Skin of body (tissue), 1 donor: ENCODE measurements at regions not wholly inside any gene's neighbourhood (a gene's known extent, or its start where the extent isn't known, plus 50 kb on each side); places are given as distances from the start of the nearest gene placed in this dataset.
"Not testable (repeated sequence)": the region's sequence is repeated elsewhere in the genome, so short reads cannot be mapped to it uniquely, and the experiment has no call there.

Source experiments
- DNase-seq: peaks from one replicate; lab custom pipeline; 2025; lab: John Stamatoyannopoulos, UW

DNA sequence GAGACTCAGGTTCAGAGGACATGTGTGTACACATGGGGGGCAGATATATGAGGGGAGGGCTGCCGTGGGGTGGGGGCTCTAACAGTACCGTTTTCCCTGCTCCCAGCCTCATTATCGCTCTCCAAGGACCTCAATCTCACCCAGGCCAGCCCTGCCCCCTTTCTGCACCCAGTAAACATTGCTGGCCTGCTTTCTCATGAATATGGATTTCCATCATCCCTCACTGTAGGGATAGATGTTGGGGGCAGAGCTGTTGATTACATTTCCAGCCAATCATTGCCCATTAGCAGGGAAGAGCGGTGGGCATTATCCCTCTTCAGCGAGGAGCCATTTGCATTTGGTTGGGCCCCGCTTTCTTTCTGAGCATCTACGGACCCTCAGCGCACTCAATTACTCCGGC is 273.8 kb downstream of the RPS6KC1 start:
- no peak for DNase-seq

DNA sequence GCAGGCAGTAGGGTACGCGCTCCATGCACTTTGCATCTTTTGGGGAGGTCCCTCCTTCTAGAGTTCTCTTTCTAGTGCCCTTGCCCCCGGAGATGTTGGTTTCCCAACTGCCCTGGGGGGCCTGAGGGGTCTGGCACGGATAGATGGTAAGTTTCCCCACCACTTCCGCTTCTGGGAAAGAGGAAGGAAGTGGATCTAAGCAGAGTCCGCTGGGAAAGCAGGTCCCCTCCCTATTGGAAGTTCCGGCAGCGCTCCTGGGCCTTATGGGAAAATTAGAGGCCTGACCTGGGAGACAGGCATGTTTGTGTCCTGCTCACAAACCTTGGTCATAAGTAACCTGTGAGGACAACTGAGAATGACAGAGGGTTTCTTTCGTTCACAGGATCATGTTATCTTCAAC is 274.4 kb downstream of the RPS6KC1 start:
- DNase-seq: no peak

DNA sequence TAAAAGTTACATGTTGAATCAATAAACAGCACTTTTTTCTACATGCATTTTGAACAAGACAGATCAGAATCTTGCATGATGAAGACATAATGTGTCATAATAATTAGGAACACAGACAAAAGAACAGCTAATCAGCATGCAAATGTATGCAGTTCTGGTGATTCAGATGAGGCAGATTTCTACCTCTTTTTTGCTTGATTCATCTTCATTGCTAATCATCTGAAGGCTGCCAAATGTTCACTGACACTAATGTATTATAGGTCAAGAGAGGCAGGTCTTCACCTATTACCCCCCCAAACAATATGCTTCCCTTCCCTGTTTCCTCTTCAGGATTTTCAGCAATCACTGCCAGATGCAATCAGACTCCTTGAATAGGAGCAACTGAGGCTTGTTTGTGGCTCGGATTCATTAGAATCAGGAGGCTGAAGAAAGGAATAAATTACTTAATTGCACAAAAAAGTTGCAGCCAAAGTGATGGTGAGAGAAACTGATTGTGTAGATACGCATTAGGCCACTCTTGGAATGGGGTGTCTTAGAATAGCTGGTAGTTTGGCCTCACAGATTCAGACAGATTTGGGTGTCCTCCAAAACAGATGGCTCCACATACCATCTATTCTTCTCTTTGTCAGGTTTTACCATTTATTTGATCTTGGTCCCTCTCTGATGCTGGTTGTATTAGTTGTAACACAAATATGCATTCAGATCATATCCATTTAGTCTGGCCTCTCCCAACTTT is 275.4 kb downstream of the RPS6KC1 start:
- peak; percentile 12 for DNase-seq

GRCh38 chr1:213327017-213327667 is 276.1 kb downstream of the RPS6KC1 start:
- DNase-seq: peak; percentile 14

GRCh38 chr1:213329406-213330008 is 278.5 kb downstream of the RPS6KC1 start:
- no peak for DNase-seq

DNA sequence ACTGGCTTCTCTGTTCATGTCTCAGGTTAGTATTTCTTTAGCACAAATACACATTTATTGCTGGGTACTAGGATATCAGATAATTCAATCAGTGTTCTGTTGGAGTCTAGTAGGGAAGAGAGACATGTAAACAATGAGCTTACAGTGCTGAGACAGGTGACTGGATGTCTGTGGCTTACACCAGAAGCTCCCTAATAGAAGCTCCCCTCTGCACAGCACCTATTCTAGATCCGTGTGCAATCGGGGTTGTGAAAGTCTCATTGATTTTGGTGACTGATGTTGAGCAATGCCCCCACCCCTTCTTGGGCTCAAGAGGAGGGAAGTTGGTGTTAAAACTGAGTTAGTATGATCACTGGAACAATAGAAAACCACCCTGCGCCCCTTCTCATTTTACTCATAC is 279.2 kb downstream of the RPS6KC1 start:
- no peak for DNase-seq

DNA sequence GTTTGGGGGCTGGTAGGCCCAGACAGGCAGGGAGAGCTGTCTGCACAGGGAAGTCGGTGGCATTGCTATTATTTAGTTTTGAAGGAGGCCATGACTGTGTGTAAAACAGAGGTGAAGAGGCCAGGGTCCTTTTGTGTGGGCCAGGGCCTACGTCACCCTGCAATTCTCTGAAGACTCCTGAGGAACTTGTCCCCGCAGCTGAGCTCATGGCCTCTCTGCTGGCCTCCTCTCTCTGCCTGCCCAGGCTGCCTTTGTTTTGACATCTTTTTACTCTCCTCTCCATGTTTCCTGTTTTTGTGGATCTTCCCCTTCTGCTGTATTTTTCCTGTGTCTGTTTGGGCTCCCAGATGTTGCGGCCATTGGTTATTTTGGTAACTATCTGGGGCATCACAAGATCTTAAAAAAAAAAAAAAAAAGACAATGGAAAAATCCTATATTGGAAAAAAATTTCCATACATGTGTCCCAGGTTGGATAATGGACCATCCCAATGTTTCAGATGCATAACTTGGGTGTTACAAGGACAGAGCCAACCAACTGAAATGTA is 280.7 kb downstream of the RPS6KC1 start:
- no peak for DNase-seq

DNA sequence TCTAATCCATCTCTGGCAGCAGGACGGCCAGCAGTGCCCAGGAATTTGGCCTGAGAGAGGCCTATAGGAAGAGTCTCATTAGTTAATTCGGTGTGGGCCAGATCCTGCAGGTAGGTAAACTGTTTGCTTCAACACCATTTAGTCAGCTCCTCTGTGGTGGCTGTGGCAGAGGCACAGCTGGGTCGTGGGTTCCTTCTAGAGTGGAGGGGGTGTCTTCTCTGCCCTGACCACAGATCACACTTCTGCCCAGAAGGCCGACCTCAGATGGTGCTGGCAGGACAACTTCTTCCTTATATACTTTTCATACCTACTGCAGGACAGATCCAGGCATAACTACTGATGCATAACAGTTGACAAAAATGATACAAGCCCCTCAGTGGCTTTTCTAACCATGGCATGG is 281.4 kb downstream of the RPS6KC1 start:
- no peak for DNase-seq

DNA sequence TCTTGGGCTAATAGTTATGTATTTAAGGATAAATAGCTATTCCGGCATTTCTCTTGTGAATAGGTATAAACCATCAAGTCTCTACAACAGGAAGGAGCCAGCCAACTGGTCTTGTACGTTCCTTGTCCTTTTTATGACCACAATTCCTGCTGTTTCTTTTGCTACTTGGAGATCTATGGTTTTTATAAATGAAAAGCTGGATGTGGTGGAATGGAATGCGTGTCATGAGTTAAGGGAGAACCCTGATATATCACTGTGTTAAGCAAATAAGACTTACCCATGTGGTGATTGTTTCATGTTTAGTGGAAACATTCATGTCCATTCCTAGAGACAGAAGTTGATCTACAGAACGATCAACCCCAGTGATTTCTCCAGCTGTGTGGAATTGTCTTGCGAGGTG is 282.1 kb downstream of the RPS6KC1 start:
- DNase-seq: no peak

- DNase-seq: no peak
Measured at GRCh38 chr1:213335084-213335483, 284.0 kb downstream of the RPS6KC1 start.

- DNase-seq: no peak
Measured at GRCh38 chr1:213337025-213337678, 286.1 kb downstream of the RPS6KC1 start.

DNA sequence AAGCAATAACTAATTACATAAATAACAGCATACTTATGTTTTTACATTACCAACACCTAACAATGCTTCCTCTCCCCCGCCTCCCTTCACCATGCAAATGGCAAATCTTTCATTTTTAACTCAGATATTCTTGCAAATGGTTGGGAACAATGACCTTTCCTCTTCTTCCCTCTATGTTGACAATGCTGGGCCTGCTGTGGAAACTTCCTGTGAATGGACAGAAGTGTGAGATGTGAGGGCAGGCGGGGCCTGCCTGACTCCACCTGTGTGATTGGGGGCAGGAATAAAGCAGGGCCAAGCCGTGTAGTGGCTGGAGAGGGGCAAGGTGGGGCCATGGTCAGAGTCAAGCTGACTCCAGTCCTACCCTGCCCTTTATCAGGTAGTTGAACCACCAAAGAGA is 289.6 kb downstream of the RPS6KC1 start:
- no peak for DNase-seq

DNA sequence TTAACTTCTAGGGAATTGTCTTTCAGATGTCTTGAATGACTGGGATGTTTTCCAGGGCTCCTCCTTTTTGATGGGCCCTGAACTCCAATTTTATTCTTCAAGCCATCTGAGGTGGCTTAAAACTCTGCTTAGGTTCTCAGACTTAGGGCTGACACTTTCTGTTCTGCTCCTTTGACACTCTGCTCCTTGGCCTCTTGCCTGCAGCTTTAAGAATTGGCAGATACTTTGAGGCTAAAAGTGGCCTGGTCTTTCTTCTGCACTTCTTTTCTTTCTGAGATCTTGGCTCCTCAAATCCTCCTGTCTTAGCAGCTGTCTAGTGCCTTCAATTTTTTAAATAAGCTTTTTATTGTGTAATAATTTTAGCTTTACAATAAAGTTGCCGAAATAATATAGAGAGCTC is 294.6 kb downstream of the RPS6KC1 start:
- DNase-seq: no peak

- no peak for DNase-seq
Measured at GRCh38 chr1:213357403-213357802, 306.4 kb downstream of the RPS6KC1 start.

- DNase-seq: not testable (repeated sequence)
Measured at GRCh38 chr1:213358368-213358767, 307.3 kb downstream of the RPS6KC1 start.

DNA sequence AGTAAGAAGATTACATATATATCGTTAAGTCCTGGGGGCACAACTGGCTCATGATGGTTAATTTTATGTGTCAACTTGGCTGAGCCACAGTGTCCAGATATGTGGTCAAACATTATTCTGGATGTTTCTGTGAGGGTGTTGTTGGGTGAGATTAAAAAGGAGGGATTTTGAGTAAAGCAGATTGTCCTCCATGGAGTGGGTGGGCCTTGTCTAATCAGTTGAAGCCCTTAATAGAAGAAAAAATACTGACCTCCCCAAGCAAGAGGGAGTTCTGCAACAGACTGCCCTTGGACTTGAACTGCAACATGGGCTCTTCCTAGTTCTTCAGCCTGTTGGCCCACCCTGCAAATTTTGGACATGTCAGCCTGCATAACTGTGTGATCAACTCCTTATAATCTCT is 311.6 kb downstream of the RPS6KC1 start:
- DNase-seq: no peak

DNA sequence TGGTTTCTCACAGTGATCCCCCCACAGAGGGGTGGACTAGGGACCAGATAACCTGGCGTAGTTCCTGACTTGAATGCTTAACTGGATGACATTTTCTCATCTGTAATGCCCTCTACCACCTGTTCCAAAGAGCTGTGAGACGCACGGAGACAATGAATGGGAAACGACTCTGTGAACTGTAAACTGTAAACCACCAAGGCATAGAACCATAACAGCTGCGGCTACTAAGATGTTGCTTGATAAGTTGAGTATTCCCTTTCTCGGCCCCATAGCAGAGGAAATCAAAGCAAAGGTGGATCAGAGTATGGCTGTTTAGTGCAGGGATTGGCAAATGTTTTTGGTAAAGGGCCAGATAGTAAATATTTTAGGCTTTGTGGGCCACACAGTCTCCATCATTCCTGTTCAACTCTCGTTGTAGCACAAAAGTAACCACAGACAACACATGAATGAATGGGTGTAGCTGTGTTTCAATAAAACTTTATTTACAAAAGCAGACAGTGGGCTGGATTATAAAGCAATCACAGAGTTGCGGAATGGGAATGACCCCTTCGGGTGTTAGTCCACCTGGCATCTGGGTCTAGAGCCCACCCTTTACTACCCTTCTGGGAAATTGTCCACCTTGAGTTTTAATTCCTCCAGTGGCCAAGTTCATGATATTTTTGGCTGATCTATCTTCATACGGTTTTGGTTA is 315.2 kb downstream of the RPS6KC1 start:
- no peak for DNase-seq

DNA sequence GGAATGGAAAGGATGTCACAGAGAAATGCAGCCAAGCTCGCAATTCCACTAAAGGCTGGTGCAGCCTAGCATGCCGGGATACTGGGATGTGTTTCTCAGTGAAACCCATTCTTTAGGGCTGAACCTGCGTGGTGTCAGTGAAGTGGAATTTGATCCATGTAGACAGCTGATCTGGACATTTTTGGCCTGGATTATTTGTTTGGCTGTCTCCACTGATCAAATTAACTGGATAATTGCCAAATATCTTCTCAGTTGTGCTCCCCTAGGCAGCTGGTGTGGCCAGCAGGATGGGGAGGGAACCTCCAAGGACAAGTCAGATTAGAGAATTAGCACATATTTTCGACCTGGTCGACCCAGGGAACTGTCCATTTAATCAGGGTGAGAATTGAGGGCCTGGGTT is 318.4 kb downstream of the RPS6KC1 start:
- DNase-seq: no peak

DNA sequence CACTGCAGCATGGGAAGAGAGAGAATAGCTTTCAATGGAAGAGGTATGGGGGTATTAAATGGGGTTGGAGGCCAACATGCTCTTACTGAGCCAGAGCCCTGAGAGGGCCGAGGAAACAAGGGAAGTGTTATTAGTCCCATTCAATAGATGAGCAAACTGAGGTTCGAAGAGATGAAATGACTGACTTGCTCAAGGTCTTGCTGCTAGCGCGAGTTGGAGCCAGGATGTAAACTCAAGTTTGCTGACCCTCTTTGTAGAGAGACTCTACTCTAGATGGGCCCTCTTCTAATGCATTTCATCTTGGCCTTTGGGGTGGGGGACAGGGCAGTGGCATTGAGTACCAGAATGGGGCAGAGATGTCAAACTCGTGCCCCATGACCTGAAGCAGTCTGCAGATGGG is 319.5 kb downstream of the RPS6KC1 start:
- DNase-seq: no peak

- no peak for DNase-seq
Measured at GRCh38 chr1:213371525-213371846, 320.4 kb downstream of the RPS6KC1 start.

DNA sequence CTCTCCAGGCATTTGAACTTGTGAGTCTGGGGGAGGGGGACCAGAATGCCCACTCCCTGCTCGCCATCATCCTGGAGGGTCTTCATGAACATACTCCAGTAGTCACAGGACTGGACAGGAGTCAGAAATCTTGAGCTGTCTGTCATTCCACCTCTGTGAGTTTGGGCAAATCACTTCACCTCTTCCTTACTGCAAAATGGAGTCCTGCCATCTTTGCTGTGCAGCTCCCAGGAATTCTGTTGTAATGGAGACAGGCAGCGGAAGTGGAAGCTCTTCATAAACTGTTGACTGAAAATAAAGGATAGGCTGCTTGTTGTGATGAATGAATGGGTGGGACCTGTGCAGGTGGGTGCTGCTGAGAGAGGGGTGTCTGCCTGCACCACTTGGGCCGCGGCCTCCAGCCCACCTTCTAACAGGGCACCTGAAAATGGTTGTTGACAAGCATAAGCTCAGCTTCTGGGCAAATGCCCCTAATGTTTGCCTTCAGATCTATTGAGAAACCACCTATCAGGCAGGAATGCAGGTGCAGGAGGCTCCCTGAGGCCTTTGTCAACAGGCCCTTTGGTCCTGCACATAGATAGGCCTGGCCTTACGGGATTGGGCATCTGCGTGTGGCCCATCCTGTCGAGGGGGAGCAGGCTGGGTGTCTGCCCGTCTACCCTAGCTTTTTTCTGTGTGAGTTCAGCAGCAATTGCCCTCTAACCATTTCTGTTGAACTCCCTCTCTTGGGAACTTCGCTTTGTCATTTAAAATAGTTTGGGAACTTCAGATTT is 321.0 kb downstream of the RPS6KC1 start:
- no peak for DNase-seq
